Stimulated activated CD4-positive, alpha-beta T cell treated with anti-CD3 and anti-CD28 coated beads, TNF-alpha, amount 100 ng/mL, for 24 hours (primary cell): ENCODE measurements at regions not wholly inside any gene's neighbourhood (a gene's known extent, or its start where the extent isn't known, plus 50 kb on each side); places are given as distances from the start of the nearest gene placed in this dataset.

Experiments
- DNase-seq, 3 experiments: peaks; one replicate each; pipeline ENCODE4 v3.0.0-alpha.2; 2020; ENCODE audit warnings: low read depth in 3 of 3

DNA sequence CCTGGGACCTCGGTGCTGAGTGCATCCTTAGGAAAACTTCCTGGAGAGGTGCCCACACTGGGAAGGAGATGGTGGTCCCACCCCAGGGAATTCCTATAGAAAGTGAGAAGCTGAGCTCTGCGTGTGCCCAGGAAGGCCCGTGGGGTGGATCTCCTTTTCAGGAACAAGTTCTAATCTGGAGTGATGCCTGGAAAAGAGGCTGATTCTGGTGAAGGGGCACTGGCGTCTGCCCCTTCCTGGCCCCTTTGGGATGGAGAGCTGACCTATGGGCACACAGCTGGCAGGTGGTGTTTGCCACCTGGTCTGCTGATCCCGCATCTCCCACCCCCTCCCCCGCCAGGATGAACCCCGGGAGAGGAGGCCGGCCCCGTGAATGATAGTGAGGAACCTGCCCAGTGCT, 142.0 kb upstream of the RTL1 start:
- DNase-seq: no peak

DNA sequence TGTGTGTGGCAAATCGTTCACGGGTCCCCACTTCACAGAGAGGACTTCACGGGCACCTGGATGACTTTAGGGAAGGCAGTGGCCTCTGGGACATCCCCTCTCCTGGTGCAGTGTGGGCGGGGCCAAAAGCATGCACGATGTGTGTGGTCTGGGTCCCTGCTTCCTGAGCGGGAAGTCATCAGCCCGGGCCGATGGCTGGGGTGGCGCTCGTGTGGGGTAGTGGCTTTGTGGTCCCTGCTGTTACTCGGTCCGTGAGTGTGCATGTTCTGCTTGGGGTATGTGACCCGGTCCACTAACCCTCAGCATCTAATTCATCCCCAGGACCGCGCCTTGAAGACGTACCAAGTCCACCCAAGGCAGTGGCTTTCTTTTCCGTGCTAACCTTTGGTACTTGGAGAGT, 142.5 kb upstream of the RTL1 start:
- no peak for DNase-seq

DNA sequence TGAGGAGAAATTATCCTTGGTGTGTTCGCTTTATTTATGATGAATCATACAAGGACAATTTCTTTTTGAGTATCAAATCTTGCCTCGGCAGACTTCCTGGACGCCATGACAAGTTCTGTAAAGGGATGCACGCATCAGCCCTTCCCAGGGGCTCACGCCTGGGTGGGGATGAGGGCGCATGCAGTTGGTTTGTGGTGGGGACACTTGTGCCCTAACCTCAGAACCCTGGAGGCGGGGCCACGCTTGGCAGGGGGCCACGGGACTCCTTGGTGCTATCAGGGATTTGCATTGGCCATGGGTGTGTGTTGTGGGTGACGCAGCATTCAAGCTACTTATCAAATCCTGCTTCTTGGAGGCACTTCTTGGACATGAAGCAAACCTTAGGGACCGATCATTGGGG, 143.8 kb upstream of the RTL1 start:
- DNase-seq: no peak

DNA sequence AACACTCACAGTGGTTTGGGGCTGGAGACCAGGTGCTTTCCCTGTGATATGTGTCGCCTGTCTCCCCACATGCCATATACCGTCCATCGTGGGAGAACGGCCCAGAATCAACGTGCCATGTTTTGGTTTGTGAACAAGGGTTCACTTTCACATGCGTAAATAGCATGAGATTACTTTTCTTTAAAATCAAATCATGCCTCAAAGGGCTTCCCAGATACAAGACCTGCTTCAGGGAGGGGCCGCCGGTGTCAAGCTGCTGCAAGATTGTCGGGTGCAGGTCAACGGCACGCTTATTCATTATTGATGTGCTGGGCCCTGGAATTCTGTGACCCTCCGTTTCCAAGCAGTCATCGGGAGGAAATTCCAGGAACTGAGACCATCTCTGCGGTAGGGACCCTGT, 145.2 kb upstream of the RTL1 start:
- DNase-seq: no peak

DNA sequence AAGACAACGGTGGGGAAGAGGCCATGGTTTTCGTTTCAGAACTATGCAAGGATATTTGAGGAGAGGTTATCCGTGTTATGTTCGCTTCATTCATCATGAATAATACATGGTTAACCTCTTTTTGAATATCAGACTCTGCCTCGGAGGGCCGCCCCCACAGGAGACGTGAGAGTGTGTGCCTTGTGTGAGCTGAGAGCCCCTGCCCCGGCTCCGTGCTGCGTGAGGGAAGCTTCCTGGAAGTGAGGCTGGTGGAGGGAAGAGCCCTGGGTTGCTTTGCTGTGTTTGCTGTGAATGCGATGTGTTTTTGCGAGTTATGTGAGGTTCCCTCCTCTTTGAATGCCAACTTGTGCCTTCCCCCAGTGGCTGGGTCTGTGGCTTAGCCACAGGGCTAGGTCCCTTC, 146.0 kb upstream of the RTL1 start:
- no peak for DNase-seq

DNA sequence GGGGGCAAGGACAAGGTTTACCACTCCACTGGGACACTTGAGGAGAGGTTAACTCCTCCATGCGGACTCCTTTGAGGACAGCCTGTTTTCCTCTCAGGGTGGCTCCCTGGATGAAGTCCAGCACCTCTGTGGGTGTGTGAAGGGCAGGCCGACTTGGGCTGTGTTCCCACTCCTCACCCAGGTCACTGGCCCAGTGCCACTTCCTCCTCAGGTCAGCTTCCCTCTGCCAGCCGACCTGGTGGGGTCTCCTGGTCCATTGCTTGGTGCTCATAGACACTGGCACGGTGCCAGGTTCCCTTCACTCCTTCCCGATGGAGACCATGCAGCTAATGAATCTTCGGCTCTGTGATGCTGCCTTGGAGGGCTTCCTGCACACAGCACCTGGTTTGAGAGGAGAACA, 146.4 kb upstream of the RTL1 start:
- no peak for DNase-seq

DNA sequence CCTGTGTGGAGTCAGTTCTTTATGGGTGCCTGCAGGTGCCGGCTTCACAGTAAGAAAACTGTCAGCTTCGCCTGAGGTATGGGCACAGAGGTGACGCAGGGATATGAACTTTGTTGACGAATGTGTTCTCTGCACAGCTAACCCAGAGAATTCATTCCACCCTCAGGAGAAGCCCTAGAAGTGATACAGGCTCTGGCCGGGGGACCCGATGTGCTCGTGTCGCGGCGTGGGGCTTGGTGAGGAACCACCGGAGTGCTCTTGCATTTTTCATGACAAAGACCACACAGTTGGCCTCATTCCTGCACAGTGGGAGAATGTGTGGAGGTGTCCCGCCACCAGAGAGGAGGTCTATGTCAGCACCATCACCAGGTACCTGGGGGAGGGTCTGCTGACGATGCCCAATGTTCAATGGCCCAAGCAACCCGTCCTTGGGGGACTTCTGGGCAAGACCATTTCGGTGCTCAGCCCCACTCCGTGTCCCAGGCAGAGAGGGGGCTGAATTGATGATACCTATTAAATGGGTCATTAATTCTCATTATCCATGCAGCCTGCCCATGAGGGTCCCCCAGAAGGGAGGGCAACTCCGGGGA, 147.5 kb upstream of the RTL1 start:
- no peak for DNase-seq

DNA sequence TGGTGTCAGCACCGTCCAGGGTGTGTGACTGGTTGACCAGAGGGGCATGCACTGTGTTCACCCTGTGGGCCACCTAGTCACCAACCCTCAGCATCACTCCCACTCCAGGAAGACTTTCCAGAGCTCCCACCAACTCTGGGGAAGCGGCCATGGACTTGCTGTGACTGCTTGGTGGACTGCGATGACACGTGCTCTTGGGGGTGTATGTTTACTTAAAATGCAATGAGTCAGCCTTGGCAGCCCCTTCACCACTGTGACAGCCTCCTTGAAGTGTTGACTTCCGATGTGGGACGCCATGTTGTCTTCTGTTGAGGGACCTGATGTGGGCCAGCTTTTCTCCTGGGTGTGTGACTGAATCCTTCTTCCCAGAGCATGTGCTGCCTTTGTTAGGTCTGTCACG, 151.1 kb upstream of the RTL1 start:
- DNase-seq: no peak

DNA sequence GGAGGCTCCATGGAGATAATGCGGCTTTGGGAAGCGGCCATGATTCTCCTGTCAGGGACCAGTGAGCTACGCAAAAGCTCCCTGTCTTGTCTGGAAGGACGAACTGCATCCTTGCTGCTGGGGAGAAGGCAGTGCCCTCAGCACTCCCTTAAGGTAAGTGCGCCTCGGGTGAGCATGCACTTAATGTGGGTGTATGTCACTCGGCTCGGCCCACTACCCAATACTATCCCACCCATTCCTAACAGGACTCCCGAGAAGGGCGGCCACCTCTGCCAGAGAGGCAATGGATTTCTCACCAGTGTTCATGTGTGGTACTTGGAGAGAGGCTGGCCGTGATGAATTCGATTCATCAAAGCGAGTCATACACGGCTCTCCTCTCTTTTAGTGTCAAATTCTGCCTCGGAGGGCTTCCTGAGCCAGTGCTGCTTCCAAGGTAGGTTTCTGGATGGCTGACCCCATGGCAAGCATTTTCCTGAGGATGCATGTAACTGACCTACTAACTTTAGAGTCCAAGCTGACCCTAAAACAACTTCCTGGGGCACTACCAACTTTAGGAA, 151.7 kb upstream of the RTL1 start:
- no peak for DNase-seq

DNA sequence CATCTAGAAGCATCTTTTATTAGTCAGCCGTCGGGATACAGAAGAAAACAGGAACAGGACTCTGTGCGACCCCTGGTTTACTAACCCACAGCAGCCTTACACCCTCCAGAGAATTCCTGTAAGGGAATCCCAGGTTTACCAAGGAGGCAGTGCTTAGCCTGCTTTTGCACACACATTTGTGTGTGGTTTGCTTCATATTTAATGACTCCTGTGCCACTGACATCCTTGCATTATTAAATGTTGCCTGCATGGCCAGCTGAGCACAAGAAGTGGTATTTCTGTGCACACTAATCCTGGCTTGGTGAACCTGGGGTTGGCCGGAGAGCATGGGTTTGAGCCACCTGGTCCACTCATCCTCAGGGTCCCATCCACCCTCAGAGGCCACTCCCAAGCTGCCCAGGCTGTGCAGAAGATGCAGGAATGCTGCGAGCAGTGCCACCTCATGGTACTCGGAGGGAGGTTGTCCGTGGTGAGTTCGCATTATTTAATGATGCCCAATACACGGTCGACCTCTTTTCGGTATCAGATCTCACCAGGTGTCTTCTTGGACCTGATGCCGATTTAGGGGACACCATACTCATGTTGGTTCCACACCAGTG, 152.4 kb upstream of the RTL1 start:
- DNase-seq: no peak

DNA sequence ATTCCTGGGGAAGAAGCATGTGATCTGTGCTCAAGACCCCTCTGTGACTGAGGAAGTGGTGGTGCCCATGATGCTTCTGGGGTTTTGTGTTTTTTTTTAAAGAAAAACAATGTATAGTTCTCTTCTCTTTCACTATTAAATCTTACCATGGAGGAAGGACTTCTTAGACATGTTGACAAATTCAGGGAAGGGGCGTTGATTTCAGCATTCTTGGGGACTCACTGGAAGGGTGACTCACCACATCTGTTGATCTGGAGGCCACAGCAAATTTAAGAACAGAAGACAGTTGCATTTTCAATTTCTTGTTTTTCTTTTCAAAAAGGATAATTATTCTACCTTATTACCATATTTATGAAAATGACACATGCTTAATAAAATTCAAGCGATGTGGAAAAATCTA, 152.9 kb upstream of the RTL1 start:
- no peak for DNase-seq

DNA sequence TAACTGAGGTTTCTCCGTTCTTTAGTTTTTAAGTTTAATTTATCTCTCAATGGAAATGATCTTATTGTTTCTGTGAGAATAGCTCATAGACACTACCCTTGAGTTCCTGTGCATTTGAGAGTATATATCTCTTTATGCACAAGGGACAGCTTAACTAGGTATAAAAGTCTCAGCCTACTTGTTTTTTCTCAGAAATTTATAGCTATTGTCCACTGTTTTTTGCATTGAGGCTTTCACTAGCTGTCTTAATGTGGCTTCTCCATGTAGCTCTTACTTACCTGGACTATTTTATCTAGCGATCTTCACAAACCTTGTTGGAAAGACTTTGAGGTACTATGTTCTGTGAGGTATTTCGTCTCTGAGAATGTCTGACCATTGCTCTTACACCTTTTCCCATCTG, 153.9 kb upstream of the RTL1 start:
- DNase-seq: no peak

DNA sequence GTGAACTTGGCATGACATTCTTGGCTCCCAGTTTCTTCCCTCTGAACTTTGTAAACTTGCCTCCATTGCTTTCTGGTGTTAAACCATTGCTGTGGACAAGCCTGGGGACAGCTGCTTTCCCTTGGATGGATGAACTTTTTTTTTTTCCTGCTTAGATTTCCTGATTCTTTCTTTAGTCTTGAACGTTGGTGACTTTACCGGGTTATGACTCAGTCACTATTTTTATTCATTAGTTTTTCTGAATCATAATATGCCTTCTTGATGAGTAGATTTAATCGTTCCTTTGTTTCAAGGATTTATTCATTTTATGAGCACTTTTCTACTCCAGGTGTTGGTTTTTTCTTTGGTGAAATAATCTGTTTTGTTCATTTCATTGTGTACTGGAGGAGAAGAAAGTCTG, 155.0 kb upstream of the RTL1 start:
- DNase-seq: no peak

DNA sequence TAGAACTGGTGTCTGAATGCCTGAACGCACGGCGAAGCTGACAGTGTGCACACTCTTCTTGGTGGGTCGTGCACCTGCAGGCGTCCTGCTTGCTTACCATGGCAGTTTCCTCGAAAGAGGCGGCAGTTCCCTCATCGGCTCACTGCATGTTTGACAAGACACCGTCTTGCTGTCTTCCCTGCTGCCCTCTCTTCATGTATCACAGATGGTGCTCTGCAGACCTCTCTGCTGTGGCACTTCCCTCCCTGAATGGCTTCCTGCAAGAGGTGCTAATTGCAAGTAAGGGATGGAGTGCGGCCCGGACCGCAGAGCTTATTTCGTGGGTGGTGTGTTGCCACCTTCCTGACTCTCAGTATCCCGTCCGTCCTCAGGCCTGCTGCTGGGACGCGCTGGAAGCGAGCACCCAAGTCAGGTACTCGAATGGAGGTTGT, 156.7 kb upstream of the RTL1 start:
- no peak for DNase-seq

DNA sequence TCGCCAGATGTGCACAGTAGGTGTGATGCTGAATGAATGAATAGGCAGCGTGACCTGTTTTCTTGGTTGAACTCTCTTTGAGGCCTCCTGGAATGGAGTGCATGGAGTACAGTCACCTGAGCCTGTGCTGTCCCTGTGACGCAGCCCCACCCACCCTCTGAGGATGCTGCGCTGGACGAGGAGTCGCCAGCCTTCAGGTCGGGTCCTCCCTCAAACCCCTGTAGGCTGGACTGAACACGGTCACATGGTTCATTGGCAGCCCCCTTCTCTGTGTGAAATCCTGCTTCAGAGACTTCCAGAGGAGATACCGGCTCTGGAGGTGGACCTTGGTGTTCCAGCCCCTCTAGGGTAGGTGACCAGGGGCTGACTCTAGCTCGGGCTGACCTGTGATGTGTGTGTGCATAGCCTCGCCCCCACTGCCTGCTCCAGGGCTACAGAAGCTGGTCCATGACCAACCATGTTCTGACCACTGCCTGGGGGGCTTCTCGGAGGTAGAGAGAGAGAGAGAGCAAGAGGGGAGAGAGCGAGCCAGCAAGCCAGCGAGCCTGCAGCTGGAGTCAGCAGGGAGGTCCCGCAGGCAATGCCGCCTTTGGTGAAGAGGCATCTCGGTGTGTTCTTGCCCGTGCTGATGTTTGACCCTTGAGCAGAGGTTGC, 158.0 kb upstream of the RTL1 start:
- no peak for DNase-seq

DNA sequence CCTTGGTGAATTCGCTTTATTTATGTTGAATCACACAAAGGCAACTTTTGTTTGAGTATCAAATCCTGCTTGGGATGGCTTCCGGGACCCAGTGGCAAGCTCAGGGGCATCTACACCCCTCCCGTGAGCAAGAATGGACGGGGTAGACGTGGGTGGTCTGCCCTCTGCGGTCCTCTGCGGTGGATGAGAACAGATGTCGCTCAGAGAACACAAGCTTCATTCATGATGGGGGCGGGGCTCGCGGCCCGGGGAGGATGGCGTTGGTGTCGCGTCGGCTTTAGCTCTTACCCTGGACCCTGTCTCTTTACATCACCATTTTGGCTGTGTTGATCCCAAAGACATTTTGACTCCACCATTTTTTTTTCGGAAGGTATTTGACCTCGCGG, 158.5 kb upstream of the RTL1 start:
- DNase-seq: no peak

DNA sequence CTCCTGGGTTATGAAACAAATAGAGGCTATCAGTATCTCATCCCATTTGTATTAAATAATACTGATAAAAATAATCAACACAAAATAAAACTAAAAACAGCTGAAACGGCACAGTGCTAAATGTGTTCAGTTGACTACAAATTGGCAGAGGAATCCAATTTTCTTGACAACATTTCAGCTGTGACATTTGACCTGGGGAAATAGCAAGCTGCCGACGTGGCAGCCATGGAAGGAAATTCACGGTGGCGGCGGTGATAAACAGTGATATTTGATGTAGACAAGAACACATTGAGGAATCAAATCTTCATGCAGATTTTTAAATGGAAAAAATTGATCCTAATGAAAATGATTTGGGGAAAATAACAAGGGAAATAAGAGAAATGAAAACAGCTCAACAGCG, 159.1 kb upstream of the RTL1 start:
- no peak for DNase-seq

DNA sequence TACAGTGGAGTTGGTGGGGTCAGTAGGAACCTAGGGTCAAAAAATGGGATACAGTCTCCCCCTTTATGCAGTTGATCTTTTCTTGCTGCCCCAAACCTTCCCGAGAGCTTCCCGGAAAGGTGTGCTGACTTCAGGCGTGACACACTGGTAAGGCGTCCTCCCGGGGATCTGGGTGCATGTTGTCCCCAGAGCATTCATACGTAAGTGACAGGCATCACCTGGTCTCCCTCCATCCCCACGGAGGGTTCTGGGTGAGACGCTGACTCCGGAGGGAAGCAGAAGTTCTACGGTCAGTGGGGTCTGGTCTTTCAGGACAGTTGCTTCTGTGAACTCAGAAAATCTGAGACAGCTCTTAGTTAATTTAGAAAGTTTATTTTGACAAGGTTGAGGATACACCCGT, 159.6 kb upstream of the RTL1 start:
- no peak for DNase-seq

DNA sequence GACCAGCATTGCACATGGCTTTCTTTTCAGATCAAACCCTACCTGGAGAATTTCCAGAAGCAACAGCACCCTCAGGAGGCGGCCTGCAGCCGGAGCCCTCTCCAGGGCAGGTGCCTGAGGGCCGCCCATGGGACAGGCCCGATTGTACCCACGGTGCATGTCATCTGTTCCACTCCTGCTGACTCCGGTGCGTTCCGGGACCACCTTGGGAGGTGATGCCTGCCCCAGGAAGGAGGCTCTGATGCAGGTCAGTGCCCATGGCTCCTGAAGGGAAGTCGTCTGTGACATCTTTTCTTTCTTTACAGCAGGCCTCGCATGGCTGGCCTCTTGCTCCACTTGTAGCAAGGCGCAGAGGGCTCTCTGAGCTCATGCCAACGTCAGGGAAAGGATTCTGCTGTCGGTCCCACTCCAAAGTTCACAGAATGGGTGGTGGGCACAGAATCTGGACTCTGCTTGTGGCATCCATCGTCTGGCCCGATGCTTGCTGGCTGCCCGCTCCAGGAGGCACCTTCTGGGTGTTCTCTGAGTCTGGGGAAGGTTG, 160.7 kb upstream of the RTL1 start:
- DNase-seq: no peak

DNA sequence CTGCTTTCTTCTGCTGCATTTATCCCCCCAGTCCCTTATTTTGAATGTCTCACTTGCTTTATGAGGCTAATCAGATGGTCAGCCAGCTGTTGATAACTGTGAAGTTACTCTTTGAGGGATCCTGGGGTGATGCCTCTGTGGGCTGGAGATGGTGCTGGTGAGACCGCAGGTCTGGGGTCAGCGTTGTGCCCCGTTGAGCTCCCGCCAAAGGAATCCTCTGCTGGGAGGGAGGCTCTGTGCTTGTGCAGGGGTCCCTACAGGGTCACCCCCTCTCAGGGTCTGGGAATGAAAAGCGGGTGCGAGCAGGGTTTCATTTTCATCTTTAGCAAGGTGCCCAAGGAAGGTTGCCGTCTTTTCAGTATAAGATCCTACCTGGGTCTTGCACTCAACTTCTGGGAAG, 161.2 kb upstream of the RTL1 start:
- DNase-seq: no peak

DNA sequence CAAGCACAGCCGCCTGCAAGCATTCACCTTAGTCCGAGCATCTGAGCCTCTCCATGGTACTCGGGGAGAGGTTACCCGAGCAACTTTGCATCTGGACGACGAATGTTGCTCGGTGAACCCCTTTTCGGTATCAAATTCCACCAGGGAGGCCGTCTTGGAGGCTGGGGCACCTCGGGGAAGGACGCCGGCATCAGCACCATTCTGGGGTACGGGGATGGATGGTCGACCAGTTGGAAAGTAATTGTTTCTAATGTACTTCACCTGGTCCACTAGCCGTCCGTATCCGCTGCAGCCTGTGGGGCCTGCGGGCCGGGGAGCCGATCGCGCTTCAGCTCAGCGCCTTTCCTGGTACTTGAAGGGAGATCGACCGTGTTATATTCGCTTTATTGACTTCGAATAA, 161.7 kb upstream of the RTL1 start:
- DNase-seq: no peak

DNA sequence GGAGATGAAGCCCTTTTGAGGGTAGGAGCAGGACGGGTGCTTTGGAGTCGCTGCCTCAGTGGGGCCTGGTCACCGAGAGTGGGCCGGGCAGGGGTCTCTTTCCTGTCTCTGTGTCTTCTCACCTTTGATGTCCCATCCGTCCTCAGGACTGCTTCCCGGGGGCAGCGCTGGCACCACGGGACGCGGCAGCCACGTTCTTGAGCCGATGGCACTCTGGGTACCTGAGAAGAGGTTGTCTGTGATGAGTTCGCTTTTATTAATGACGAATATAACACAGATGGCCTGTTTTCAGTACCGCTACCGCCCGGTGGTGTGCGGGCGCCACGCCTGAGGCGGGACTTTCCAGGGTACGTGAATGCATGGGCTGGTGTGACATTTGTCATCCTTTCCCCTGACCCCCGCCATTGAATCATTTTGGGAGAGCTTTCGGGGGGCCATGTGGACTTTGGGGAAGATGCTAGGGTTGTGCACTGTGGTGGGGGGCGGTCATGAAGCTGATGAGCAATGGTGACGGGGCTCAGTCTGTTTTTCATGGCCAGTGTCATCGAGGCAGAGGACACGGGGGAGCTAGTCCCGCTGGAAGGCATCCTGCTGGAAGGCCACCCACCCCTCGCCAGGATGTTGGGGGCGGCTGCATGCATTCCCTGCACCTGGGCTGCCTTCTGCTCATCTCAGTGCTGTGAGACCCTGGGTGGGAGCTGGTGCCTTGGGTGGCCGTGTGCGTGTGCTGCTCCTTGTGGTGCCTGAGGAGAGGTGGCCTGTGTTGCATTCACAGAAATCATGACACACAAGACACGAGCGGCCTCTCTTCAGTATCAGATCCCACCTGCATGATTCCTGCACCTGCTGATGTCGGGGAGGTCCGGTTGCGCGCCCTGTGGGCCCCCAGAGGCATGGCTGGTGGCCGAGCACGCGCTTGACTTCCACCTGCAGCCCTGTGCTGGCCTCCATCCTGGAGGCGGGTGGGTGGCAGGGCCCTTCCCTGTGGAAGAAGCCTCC, 162.5 kb upstream of the RTL1 start:
- DNase-seq: no peak
